Bronchial epithelial cell (primary cell): ENCODE measurements at regions not wholly inside any gene's neighbourhood (a gene's known extent, or its start where the extent isn't known, plus 50 kb on each side); places are given as distances from the start of the nearest gene placed in this dataset.

Source experiments
- DNase-seq: peaks from one replicate; pipeline ENCODE4 v3.0.0-alpha.2; 2010; ENCODE audit warnings: low read depth
- FAIRE-seq: peaks from 2 replicates; lab custom pipeline; 2011; peaks lifted over from hg19 to GRCh38; lab: Jason Lieb, UNC
- H3K27me3 ChIP-seq: 2 replicates; pipeline ENCODE4 v1.5.1; 2011; ENCODE audit warnings: low read length; ENCODE audit not compliant: control insufficient read depth, insufficient read depth
- H3K36me3 ChIP-seq: 2 replicates; pipeline ENCODE4 v1.5.1; 2011; ENCODE audit warnings: low read length; ENCODE audit not compliant: control insufficient read depth, insufficient read depth
- H3K4me3 ChIP-seq: 2 replicates; pipeline ENCODE4 v1.5.1; 2011; ENCODE audit warnings: mild to moderate bottlenecking, low read depth, low read length, control low read depth
- CTCF ChIP-seq: IDR thresholded peaks from 2 replicates; pipeline ENCODE4 v1.5.1; 2011; ENCODE audit warnings: mild to moderate bottlenecking, moderate library complexity, low read length, control low read depth, inconsistent platforms; ENCODE audit not compliant: insufficient read depth, severe bottlenecking

DNA sequence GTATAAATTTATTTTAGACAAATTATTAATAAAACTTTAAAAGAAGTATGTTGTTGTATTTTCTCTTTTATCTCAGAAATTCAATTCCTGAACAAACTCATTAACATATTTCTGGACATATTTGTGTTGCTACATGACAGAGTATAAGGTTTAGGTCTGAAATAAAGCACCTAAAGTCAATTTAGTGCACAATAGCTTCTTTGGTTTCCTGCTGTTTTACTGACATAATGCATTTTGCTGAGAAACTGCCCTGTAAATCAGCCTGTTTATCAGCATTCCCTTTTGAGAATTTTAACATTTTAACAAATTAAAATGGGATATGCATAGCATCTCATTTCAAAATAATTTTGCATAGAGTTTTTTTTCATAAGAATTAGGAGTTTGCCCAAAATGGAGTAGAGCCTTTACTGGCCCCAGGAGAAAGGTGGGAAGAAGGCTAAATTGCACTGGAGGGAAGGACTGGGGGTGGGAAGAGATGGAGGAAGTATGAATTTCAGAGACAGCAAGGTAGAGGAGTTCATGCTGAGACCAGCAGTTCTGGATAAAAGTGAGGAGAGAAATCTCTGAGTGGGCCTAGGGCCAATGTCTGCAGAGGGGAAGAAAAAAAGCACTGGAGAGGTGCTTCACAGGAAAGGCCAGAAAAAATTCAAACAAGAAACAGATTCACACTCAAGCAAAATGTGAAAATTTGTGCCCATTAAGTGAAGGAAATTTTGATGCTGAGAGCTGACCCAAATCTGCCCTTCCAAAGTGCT, 324.2 kb upstream of the HSF2 start:
- Histone ChIP-seq H3K36me3 (no peaks in the 10 kb centered on the region), H3K27me3 (no peaks in the 10 kb centered on the region), H3K4me3 (no peak overlapping the region)
- no peak for TF ChIP-seq CTCF
- DNase-seq (no peak), FAIRE-seq (no peak)

DNA sequence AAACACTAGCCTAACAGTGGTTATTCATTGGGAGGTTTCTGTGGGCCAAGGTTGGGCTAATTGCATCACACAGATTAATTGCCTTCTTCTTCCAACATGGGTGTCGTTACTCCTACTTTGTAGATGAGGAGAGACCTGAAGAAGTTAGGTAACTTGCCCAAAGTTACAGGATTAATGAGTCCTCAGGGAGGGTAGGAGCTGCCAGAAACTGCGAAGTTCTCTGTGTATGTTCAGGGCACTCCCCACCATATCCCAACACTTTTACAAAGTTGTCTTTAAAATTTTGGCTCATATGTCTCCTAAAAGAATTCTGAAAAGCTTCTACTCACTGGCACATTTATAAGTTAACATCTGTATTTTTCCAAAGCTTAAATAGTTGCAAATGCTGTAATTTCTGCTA, 323.5 kb upstream of the HSF2 start:
- Histone ChIP-seq H3K36me3 (no peaks in the 10 kb centered on the region), H3K27me3 (no peaks in the 10 kb centered on the region), H3K4me3 (no peak overlapping the region)
- no peak for FAIRE-seq
- TF ChIP-seq CTCF: no peak
- DNase-seq: no peak

DNA sequence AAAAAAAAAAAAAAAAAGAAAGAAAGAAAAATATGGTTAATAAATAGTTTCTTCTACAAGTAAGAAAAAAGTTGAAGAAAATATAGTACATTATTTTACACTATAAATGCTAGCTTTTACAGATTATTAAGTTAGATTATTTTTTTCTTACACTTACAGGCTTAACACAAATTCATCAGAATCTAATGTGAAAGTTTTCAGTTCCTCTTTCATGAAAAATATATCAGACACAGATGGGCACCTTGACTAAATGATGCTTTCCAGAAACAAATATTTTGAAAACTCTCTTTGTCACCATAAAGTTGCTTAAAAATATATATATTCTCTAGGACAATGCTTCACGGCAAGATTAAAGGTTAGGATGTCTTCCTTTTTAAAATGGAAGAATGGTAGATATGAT, 321.8 kb upstream of the HSF2 start:
- no peak for FAIRE-seq
- TF ChIP-seq CTCF: no peak
- no peaks in the 10 kb centered on the region for H3K27me3 ChIP-seq

DNA sequence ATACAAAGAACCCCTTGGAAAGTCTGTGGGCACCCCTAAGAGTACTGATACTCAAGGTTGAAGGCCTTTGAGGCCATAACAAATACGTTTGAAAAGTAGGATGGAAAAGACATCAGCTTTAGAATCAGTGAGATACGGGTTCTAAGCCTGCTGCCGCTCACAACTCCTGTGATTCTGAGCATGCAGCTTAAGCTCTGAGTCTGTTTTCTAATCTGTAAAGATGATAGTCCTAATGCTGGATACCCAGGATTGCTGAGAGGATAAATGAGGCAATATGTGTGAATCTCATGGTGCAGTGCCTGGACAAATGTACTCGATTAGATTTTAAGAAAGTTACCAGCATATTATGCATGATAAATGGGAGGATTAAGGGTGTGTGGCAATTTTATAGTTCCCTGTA, 321.0 kb upstream of the HSF2 start:
- TF ChIP-seq CTCF: no peak
- FAIRE-seq: no peak
- Histone ChIP-seq H3K36me3 (no peaks in the 10 kb centered on the region), H3K27me3 (no peaks in the 10 kb centered on the region), H3K4me3 (no peak overlapping the region)
- DNase-seq: no peak

More for the DNA sequence above, 321.8 kb upstream of the HSF2 start:
- no peak for DNase-seq
- Histone ChIP-seq H3K36me3 (no peaks in the 10 kb centered on the region), H3K4me3 (no peak overlapping the region)

DNA sequence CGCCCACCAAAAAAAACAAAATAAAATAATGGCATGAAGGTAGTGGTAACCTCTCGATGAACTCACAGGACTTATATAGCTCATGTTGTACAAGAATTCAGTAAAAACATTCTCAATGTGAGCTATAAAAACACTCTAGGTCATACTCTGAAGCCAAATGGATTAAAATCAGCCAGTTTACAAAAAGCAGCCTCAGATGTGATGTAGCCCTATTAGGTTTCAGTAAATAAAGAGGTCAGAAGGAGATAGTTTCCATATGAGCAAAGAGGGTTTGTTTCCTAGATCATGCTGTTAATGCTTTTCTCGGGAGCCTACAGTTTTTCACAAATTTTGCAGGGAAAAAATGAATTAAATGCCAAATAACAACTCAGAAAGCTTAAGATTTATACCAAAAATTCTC, 319.5 kb upstream of the HSF2 start:
- DNase-seq (no peak), FAIRE-seq (no peak)
- no peak for TF ChIP-seq CTCF
- no peaks in the 10 kb centered on the region for H3K27me3 ChIP-seq
- H3K4me3 ChIP-seq: no peak overlapping the region
- H3K36me3 ChIP-seq: no peaks in the 10 kb centered on the region

- Histone ChIP-seq H3K27me3 (no peaks in the 10 kb centered on the region), H3K36me3 (no peaks in the 10 kb centered on the region), H3K4me3 (no peak overlapping the region)
- no peak for FAIRE-seq
- TF ChIP-seq CTCF: no peak
- DNase-seq: no peak
These were observed 317.5 kb upstream of the HSF2 start for GRCh38 chr6:122081921-122082320.
